RWPE1 (cell line): ENCODE measurements at regions not wholly inside any gene's neighbourhood (a gene's known extent, or its start where the extent isn't known, plus 50 kb on each side); places are given as distances from the start of the nearest gene placed in this dataset.
"Not testable (repeated sequence)": the region's sequence is repeated elsewhere in the genome, so short reads cannot be mapped to it uniquely, and the experiment has no call there.

Experiments
- CTCF ChIA-PET: fragments of 350-600 bp; sonication (Branson Sonifier 250); formaldehyde crosslinking; extraction: SDS; loops from one replicate; lab custom pipeline; 2021; lab: Yijun Ruan, JAX
- POLR2A ChIA-PET: fragments of 400-600 bp; formaldehyde crosslinking; extraction: SDS; loops from one replicate; lab custom pipeline; 2020; ENCODE audit warnings: antibody characterized with exemption; ENCODE audit not compliant: low non-redundant PET; lab: Yijun Ruan, JAX
- DNase-seq: peaks from one replicate; pipeline ENCODE4 v3.0.0; 2012; ENCODE audit warnings: low spot score
- H3K27ac ChIP-seq: fragments of 450-650 bp; 2 replicates; pipeline ENCODE4 v1.5.1; 2017
- CTCF ChIP-seq: fragments of 450-650 bp; conservative IDR thresholded peaks from 2 replicates; pipeline ENCODE4 v1.5.1; 2017; ENCODE audit warnings: low read depth, mild to moderate bottlenecking

- no peak for TF ChIP-seq CTCF
- ChIA-PET POLR2A (no interaction called here), CTCF (no interaction called here)
- DNase-seq, result peak; percentile 26
- H3K27ac ChIP-seq, result peak overlapping the region; percentile 69
Observed at GRCh38 chr18:22710673-22711191, 222.4 kb upstream of the RBBP8 start.

- TF ChIP-seq CTCF, result no peak
- H3K27ac ChIP-seq, result peak overlapping the region; percentile 69
- CTCF ChIA-PET, result no interaction called here
- DNase-seq, result peak; percentile 75
- POLR2A ChIA-PET, result no interaction called here
Observed at GRCh38 chr18:22711192-22711685, 221.9 kb upstream of the RBBP8 start.

- POLR2A ChIA-PET, result no interaction called here
- CTCF ChIA-PET, result interaction anchor here (0.6 to 0.7 kb wide), 2 partner anchors 136 to 660 kb away, joined by 3 read pairs; no protein-coding TSS in a partner anchor
- no peak for TF ChIP-seq CTCF
- H3K27ac ChIP-seq, result no peak overlapping the region
- no peak for DNase-seq
Observed at GRCh38 chr18:22713511-22713910, 219.6 kb upstream of the RBBP8 start.

- H3K27ac ChIP-seq, DNase-seq, POLR2A ChIA-PET: not testable (repeated sequence)
- CTCF ChIA-PET, result interaction anchor here (0.6 to 0.7 kb wide), 2 partner anchors 81 to 93 kb away, joined by 3 read pairs; no protein-coding TSS in a partner anchor
Observed at GRCh38 chr18:22717536-22717935, 215.6 kb upstream of the RBBP8 start.

DNA sequence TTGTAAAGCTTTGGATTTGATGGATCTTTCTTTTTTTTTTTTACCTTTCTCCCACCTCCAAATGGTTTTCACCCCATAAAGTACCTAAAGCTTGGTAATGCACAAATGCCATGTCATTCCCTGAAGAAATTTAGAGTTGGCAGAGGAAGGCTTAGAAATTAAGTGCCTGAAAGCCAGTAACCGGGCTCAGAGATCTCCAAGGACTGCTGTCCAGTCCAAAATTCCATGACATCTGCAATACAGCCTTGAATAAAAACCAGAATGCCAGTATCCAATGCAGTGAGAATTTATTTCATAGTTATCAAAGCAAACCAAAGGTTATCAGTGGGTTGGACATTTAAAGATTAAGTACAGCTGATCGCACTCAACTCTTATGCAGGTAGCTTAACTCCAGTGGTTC is 209.9 kb upstream of the RBBP8 start:
- no peak for TF ChIP-seq CTCF
- CTCF ChIA-PET, result no interaction called here
- POLR2A ChIA-PET, result no interaction called here

GRCh38 chr18:22723773-22724172 is 209.4 kb upstream of the RBBP8 start:
- no peak for TF ChIP-seq CTCF
- ChIA-PET POLR2A (no interaction called here), CTCF (no interaction called here)

More for the DNA sequence above, 209.9 kb upstream of the RBBP8 start:
- no peak for DNase-seq
- no peak overlapping the region for H3K27ac ChIP-seq

GRCh38 chr18:22726469-22726868 is 206.7 kb upstream of the RBBP8 start:
- no peak overlapping the region for H3K27ac ChIP-seq
- ChIA-PET POLR2A (no interaction called here), CTCF (no interaction called here)
- no peak for DNase-seq
- no peak for TF ChIP-seq CTCF

More at GRCh38 chr18:22723773-22724172, 209.4 kb upstream of the RBBP8 start:
- no peak overlapping the region for H3K27ac ChIP-seq
- DNase-seq, result no peak
